Choroid plexus epithelial cell (primary cell): ENCODE measurements at regions not wholly inside any gene's neighbourhood (a gene's known extent, or its start where the extent isn't known, plus 50 kb on each side); places are given as distances from the start of the nearest gene placed in this dataset.
"Not testable (repeated sequence)": the region's sequence is repeated elsewhere in the genome, so short reads cannot be mapped to it uniquely, and the experiment has no call there.

Source experiments
- DNase-seq: peaks from one replicate; pipeline ENCODE4 v3.0.0-alpha.2; 2010; ENCODE audit warnings: low read depth
- H3K4me3 ChIP-seq: 2 replicates; pipeline ENCODE4 v1.5.1; 2011; ENCODE audit warnings: low read depth, mild to moderate bottlenecking, control low read depth, low read length, moderate library complexity
- TF ChIP-seq, protein P1 (sequence below): conservative IDR thresholded peaks from 2 replicates; pipeline ENCODE4 v1.5.1; 2011; ENCODE audit warnings: low read depth, mild to moderate bottlenecking, control low read depth, inconsistent platforms, low read length, moderate library complexity

DNA sequence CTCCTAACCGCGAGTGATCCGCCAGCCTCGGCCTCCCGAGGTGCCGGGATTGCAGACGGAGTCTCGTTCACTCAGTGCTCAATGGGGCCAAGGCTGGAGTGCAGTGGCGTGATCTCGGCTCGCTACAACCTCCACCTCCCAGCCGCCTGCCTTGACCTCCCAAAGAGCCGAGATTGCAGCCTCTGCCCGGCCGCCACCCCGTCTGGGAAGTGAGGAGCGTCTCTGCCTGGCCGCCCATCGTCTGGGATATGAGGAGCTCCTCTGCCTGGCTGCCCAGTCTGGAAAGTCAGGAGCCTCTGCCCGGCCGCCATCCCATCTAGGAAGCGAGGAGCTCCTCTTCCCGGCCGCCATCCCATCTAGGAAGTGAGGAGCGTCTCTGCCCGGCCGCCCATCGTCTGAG is 58.8 kb upstream of the ANKRD30BL start:
- DNase-seq, H3K4me3 ChIP-seq: not testable (repeated sequence)

DNA sequence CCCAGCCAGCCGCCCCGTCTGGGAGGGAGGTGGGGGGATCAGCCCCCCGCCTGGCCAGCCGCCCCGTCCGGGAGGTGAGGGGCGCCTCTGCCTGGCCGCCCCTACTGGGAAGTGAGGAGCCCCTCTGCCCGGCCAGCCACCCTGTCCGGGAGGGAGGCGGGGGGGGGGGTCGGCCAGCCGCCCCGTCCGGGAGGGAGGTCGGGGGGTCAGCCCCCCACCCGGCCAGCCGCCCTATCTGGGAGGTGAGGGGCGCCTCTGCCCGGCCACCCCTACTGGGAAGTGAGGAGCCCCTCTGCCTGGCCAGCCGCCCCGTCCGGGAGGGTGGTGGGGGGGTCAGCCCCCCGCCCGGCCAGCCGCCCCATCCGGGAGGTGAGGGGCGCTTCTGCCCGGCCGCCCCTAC is 60.1 kb upstream of the ANKRD30BL start:
- H3K4me3 ChIP-seq, DNase-seq: not testable (repeated sequence)

DNA sequence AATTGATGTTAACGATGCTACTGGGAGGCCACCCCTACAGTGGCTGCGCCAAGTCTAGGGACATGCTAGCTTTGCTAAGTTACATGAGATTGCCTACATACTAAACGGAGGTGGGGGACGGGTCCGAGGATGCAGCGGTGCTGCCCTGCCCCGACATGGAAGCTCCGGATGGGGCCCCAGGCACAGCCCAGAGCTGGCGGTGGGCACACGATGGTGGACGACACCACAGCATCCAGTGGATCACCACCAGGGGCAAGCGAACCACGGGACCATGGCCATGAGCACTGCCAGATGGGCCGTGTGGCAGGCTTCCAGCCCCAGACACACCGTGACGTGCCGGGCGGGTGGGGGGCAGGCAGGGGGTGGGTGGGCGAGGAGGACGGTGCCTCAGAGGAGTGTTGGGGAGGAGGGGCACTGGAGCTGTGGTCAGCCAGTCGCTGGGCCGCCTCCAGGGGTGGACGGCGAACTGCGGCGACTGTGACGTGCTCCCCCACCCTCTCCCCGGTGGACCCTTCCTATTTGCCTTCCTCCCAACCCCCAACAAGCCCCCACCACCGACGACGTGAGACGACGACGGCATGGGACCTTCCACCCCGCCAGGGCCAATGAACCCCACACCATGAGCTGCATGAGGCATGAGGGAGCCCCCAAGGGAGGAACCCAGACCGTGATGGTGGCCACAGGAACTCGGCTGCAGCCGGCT is 90.6 kb upstream of the ANKRD30BL start:
- no peak overlapping the region for H3K4me3 ChIP-seq
- TF ChIP-seq, protein P1, sequence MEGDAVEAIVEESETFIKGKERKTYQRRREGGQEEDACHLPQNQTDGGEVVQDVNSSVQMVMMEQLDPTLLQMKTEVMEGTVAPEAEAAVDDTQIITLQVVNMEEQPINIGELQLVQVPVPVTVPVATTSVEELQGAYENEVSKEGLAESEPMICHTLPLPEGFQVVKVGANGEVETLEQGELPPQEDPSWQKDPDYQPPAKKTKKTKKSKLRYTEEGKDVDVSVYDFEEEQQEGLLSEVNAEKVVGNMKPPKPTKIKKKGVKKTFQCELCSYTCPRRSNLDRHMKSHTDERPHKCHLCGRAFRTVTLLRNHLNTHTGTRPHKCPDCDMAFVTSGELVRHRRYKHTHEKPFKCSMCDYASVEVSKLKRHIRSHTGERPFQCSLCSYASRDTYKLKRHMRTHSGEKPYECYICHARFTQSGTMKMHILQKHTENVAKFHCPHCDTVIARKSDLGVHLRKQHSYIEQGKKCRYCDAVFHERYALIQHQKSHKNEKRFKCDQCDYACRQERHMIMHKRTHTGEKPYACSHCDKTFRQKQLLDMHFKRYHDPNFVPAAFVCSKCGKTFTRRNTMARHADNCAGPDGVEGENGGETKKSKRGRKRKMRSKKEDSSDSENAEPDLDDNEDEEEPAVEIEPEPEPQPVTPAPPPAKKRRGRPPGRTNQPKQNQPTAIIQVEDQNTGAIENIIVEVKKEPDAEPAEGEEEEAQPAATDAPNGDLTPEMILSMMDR: no peak
- DNase-seq: no peak

DNA sequence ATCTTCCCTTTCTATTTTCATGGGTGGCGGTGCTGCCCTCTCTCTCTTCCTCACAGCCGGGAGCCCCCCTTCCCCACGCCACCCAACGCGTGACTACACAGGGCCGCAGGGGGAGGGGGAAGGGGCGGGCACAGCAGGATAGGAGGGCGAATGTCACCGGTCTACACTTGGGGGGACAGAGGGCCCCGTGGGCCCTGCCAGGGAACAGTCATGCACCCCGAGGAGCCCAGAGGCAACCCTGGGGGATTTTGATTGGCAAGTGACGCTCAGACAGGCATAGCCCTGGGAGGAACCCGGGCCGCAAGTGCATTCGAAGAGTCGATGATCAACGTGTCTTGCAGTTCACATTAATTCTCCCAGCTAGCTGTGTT is 91.1 kb upstream of the ANKRD30BL start:
- DNase-seq: no peak
- TF ChIP-seq, protein P1: no peak
- no peak overlapping the region for H3K4me3 ChIP-seq

DNA sequence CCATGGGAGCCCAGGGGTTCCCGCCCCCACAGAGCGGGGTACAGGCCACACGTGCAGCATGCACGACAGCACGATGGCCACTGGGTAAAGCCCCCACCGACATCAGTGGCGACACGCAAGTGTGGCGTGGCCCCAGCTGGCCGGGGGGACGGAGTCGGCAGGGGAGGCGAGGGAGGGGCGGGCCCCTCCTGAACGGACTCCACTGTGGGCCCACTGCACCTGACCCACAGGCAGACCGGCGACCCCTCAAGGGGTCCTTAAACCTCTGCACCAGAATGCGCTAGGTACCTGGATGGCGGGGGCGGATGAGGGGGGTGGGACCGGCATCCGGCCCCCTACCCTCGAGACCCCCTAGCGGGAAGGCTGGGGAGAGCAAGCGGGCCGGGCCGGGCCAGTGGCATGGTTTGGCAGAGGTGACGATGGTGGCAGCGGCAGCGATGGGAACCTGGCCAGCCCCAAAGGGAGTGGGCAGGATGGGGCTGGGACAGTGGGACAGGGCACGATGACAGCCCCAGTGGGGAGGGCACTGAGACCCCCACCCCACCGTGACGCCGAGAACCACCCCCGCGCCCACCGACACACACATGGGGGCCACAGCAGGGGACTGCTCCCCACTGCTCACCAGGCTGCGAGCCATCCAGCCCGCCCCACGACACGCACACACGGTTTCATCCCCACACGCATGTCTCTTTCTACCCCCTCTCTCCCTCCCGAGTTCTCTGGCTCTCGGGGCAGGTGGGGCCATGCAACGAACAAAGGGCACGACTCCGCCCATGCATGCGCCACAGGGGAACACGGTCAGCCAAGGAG is 91.9 kb upstream of the ANKRD30BL start:
- no peak for DNase-seq
- TF ChIP-seq, protein P1: no peak
- no peak overlapping the region for H3K4me3 ChIP-seq

DNA sequence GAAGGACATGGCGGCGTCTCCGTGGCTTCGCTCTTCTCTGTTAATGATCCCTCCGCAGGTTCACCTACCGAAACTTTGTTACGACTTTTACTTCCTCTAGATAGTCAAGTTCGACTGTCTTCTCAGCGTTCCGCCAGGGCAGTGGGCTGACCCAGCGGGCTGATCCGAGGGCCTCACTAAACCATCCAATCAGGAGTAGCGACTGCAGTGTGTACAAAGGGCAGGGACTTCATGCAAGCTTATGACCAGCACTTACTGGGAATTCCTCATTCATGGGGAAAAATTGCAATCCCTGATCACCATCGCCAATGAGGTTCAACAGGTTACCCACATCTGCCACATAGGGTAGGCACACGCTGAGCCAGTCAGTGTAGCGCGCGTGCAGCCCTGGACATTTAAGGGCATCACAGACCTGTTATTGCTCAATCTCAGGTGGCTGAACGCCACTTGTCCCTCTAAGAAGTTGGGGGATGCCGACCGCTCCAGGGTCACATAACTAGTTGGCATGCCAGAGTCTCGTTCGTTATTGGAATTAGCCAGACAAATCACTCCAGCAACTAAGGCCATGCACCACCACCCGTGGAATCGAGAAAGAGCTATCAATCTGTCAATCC is 92.7 kb upstream of the ANKRD30BL start:
- H3K4me3 ChIP-seq: not testable (repeated sequence)

DNA sequence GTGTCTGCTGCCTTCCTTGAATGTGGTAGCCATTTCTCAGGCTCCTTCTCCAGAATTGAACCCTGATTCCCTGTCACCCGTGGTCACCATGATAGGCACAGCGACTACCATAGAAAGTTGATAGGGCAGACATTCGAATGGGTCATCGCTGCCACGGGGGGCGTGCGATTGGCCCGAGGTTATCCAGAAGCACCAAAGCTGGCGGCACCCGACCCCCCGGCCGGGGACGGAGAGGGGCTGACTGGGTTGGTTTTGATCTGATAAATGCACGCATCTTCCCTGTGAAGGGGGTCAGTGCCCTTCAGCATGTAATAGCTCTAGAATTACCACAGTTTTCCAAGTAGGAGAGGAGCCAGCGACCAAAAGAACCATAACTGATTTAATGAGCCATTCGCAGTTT is 94.0 kb upstream of the ANKRD30BL start:
- no peak overlapping the region for H3K4me3 ChIP-seq
- no peak for DNase-seq
- TF ChIP-seq, protein P1: no peak

More for the DNA sequence above, 92.7 kb upstream of the ANKRD30BL start:
- DNase-seq: not testable (repeated sequence)

DNA sequence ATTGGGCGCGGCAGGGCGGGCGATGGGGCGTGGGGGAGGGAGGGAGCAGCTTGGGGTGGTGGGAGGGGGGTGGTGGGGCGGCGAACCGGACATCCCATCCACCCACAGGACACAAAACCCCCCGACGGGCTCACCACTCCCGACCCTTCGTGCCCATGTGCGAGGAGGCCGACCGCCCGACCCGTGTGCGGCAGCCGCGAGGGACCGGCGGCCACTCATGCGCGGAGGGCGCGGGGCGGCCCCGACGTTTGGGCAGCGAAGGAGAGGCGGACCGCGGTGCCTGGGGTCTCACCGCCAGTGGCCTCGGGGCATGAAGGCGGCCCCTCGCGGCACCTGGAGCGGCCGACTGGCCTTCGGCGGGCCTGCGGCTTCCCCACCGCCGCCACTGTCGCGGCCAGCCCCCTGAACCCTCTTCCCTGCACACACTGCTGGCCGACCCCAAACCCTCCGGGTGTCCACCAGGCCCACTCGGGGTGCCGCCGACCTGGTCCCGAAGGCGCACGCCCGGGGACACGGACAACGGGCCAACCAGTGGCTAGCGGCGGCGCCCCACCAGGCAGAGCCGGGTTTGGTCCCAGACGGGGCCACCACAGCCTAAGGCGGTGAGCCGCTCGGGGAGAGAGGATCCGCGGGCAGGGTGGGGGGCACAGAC is 94.6 kb upstream of the ANKRD30BL start:
- no peak for DNase-seq
- TF ChIP-seq, protein P1: no peak
- H3K4me3 ChIP-seq: no peak overlapping the region

DNA sequence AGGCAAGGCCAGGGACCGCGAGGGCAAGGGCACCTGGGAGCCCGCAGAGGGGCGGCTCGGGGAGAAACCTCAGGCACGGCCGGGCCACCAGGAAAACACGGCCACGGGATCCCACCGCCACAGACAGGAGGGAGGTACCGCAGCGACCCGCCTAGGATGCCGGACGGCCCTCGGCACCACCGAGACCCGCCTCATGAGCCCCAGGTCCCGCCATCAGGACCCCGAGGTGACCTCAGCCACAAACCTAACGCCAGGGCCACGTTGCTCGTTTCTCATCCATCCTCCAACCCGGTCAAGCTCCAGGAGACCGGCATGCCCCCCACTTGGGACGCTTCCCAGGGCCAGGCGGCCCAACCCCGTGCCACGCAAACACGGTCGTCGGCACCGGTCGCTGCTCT is 95.2 kb upstream of the ANKRD30BL start:
- H3K4me3 ChIP-seq, DNase-seq: not testable (repeated sequence)

DNA sequence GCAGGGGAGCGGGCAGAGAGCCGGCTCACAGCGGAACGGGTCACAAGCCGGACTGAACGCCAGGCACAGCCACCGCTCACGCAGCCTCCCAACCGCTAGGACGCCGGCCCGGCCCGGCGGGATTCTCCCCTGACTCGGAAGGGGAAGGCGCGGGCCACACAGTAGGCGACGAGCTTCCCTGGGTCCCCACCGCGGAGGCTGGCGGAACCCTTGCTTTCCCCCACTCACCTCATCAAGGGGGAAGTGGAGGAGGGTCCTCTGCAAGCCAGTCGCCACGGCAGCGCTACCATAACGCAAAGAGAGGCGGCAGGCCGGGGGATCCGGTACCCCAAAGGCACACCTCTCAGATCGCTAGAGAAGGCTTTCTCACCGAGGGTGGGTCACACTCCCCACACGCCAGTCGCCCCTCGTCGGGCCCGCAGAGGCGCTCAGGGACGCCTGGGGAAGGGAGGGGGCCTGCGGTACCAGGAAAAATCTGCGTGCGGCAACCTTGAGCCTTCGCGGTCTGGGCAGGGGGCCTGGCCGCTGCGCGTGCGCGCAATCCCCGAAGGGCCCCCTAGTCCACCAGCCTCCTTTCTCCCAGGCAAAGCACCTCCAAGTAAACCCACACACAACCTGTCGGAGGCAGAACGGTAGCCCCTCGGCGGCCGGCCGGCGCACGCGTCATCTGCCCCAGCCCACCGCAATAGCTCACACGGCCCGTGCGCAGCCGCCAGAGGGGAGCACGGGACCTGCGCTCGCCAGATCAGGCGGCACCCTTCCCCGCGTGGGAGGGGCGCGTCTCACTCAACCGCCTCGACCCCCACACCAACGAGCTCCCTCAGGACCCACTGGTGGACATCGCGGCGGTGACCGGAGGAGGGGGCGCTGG is 95.8 kb upstream of the ANKRD30BL start:
- DNase-seq, H3K4me3 ChIP-seq: not testable (repeated sequence)

DNA sequence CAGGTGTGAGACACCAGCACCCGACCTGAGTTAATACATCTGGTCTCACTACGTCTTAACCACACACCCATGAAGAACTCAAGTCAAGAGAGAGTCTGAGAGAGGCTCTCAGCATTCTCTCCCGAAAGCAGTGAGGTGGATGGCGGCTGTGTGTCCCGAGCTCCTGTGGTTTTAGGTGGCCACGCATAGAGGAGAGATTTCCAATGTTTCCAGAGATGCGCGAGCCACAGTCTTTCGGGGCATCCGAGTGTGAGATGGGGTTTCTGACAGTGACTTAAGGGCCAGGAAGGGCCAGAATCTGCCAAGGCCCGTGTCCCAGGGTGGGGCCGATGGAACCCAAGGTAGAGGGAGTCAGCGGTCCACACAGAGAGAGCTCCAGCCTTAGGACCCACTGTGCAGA is 97.5 kb upstream of the ANKRD30BL start:
- not testable (repeated sequence) for DNase-seq, H3K4me3 ChIP-seq
